ENCODE measurements at regions not wholly inside any gene's neighbourhood (a gene's known extent, or its start where the extent isn't known, plus 50 kb on each side); places are given as distances from the start of the nearest gene placed in this dataset.
"Not testable (repeated sequence)": the region's sequence is repeated elsewhere in the genome, so short reads cannot be mapped to it uniquely, and the experiment has no call there.

DNA sequence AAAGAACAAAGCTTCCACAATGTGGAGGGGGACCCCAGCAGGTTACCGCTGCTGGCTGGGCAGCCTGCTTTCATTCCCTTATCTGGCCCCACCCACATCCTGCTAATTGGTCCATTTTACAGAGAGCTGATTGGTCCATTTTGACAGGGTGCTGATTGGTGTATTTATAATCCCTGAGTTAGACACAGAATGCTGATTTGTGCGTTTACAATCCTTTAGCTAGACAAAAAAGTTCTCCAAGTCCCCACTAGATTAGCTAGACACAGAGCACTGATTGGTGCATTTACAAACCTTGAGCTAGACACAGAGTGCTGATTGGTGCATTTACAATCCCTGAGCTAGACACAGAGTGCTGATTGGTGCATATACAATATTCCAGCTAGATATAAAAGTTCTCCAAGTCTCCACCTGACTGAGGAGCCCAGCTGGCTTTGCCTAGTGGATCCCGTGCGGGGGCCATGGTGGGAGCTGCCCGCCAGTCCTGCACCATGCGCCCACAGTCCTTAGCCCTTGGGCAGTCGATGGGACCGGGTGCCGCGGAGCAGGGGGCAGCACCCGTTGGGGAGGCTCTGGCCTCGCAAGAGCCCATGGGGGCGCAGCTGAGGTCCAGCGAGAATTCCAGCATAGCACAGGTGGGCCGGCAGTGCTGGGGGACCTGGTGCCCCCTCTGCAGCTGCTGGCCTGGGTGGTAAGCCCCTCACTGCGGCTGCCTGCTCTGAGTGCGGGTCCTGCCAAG, 88.8 kb upstream of the MYLIP start:
- not testable (repeated sequence) for DNase-seq

- no peak for DNase-seq
These were observed 89.9 kb upstream of the MYLIP start for GRCh38 chr6:16038938-16039337.

DNA sequence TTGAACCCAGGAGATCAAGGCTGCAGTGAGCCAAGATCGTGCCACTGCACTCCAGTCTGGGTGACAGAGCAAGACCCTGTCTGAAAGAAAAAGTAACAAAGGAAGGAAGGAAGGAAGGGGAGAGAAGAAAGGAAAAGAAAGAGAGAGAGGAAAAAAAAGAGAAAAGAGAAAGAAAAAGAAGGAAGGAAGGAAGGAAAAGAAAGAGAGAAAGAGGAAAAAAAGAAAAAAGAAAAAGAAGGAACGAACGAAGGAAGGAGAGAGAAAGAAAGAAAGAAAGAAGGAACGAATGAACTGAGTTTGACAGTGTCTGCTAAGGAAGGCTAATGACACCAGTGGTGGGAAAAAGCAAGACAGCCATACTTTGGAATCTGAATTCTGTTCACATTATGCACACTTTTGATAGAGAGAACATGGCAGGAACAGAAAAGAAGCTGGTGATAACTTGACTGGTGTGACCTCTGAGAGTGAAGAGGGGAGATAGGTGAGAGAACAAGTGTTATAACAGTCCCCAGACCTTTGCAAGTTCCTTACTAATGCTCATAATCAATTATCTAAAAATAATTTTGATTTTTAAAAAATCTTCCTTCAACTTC, 93.3 kb upstream of the MYLIP start:
- DNase-seq = no peak

DNA sequence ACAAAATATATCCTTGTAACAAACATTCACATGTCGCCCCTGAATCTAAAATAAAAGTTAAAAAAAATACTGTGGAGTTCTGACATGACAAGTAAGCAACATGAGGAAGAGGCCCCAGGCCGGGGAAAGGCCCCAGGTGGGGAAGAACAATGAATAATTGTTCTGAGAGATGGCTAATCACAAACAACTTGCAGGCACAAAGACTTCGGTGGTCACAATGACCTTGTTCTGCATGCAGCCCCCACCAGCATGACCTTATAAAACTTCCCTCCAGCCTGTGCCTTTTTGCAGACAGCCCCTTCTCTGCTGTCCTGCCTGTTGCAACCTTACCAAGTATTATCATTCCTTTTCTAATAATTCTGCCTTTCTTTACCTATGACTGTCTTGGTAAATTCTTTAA, 95.7 kb upstream of the MYLIP start:
- no peak for DNase-seq

GRCh38 chr6:16031278-16031981, 97.5 kb upstream of the MYLIP start:
- DNase-seq = no peak

DNA sequence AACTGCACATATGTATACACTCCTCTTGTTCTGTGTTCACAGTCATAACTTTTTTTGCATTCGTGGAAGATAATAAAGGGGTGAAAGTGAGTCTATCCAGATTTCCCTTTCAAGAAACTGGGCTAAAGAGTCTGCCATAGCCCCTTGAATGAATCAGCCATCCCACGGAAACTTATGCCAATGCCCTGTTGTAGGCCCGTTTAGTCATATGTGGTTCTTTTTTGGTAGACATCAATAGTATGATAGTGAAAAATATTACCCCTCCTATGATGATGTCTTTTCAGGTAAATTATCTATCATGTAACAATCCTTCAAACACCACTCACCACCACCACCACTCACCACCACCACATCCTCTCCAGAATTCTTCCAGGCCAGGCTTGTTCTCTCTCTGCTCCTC, 99.9 kb upstream of the MYLIP start:
- no peak for DNase-seq

- DNase-seq = no peak
These were observed 108.6 kb upstream of the MYLIP start for GRCh38 chr6:16020259-16020658.

- DNase-seq = no peak
These were observed 109.4 kb upstream of the MYLIP start for GRCh38 chr6:16019462-16019861.

- no peak for DNase-seq
These were observed 110.3 kb upstream of the MYLIP start for GRCh38 chr6:16018626-16019025.

DNA sequence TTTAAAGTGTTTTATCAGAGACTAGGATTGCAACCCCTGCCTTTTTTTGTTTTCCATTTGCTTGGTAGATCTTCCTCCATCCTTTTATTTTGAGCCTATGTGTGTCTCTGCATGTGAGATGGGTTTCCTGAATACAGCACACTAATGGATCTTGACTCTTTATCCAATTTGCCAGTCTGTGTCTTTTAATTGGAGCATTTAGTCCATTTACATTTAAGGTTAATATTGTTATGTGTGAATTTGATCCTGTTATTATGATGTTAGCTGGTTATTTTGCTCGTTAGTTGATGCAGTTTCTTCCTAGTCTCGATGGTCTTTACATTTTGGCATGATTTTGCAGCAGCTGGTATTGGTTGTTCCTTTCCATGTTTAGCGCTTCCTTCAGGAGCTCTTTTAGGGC, 114.6 kb upstream of the MYLIP start:
- DNase-seq = not testable (repeated sequence)

- no peak for DNase-seq
These were observed 121.7 kb upstream of the MYLIP start for GRCh38 chr6:16007146-16007545.

GRCh38 chr6:16006681-16007080, 122.2 kb upstream of the MYLIP start:
- no peak for DNase-seq

DNA sequence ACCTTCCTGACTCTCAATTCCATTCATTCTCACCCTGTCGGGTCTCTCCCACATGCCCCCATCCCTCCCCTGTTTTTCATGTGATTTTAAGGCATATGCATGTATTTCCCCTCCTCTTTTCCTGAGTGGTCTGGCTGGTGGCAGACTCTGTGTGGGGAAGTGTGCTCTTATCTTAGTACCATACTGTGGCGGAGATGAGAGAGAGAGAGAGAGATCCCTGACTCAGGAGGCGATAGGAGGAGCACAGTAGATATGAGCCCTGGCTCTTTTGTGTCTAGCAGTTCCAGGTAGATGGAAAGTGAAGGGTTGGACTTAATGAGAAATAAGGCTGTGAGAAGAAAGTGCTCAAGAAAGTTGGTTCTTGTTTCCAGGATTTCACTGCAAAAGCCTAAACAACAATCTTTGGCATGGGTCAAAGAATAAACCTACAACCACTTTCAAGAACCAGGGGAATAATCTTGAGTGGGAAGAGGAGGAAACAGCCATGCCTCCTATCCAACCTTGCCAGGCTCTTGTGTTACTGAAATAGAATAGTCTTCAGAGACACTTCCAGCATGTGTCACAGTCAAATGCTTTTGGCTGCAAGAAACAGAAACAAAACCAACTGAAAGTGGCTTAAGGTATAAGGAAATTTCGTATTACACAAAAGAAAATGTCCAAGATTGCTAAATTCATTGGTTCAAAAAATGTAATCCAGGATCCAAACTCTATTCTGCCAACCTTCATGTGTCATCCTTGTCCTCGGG, 123.8 kb upstream of the MYLIP start:
- DNase-seq = no peak

DNA sequence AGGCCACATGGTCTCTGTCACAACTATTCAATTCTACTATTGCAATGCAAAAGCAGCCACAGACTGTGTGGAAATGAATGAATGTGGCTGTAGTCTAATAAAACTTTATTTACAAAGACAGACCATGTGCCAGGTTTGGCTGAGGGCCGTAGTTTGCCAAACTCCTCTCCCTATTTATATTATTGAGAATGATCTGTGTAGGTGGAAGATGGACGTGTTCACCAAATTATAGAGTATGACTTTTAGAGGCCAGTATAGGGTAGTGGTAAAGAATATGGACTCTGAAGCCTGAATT, 125.7 kb upstream of the MYLIP start:
- no peak for DNase-seq

GRCh38 chr6:16002332-16003196, 126.3 kb upstream of the MYLIP start:
- no peak for DNase-seq

- DNase-seq = no peak
These were observed 127.7 kb upstream of the MYLIP start for GRCh38 chr6:16001158-16001557.

DNA sequence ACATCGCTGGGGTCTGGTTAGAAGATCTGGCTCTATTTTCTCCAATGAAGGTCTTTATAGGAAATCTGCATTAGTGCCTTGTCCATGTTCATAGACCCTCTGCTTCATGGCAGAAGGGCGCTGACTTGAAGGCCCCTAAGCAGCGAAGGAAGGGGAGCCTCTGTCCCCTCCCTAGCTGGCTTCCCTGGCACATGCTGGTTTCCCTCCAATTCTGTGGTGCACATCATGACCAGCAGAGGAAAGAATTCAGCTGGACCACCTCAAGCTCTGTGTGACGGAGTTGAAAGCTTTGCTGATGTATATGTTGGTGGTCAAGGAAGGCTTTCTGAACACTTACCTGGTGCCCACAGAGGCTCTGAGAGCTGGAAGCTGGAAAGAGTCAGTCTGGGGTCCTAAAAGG, 129.7 kb upstream of the MYLIP start:
- DNase-seq = no peak

GRCh38 chr6:15997586-15998388, 131.1 kb upstream of the MYLIP start:
- DNase-seq = no peak

DNA sequence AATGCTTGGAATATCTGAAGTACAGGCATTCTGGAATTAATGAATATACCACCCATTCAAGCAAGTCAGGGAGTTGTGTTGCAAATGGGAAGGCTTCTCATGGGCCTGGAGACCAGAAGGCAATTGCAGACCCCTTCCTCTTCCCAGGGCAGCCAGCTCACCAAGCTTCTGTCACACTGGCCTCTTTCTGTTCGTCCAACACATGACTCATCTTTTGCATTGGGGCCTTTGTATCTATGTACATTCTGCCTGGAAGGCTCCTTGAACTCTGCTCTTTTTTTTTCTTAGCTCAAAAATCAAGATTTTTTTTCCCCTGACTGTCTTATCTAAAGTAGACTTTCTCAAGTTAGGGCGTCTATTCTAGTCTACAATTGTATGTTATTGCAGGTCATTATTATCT, 132.9 kb upstream of the MYLIP start:
- DNase-seq = no peak

GRCh38 chr6:15995493-15995892, 133.4 kb upstream of the MYLIP start:
- no peak for DNase-seq

- DNase-seq = no peak
These were observed 133.9 kb upstream of the MYLIP start for GRCh38 chr6:15994814-15995459.

Data from activated CD4-positive, alpha-beta T cell treated with anti-CD3 and anti-CD28 coated beads, Interleukin-10, Interleukin-2, amounts not matched to agents 100 ng/mL and 50 ng/mL, durations not matched to agents 16 hours and 8 hours (primary cell).